NCI-H510A treated with DMSO at 0.1 percent for 48 hours (cell line): ENCODE measurements at regions not wholly inside any gene's neighbourhood (a gene's known extent, or its start where the extent isn't known, plus 50 kb on each side); places are given as distances from the start of the nearest gene placed in this dataset.

Source experiments
- DNase-seq: peaks from one replicate; lab custom pipeline; 2025; lab: John Stamatoyannopoulos, UW

GRCh38 chr20:6831461-6831860 is 64.0 kb downstream of the BMP2 start:
- DNase-seq: no peak

DNA sequence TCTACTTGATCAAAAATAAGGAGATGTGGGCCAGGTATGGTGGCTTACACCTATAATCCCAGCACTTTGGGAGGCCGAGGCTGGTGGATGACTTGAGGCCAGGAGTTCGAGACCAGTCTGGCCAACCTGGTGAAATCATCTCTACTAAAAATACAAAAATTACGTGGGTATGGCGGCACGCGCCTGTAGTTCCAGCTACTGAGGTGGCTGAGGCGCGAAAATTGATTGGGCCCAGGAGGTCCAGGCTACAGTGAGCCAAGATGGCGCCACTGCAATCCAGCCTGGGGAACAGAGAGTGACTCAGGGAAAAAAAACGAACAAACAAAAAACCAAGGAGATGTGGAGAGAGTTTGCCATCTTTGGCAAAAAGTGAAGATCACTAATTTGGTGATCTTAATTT is 65.3 kb downstream of the BMP2 start:
- DNase-seq: no peak

- no peak for DNase-seq
These were observed 68.1 kb downstream of the BMP2 start for GRCh38 chr20:6835609-6836008.

DNA sequence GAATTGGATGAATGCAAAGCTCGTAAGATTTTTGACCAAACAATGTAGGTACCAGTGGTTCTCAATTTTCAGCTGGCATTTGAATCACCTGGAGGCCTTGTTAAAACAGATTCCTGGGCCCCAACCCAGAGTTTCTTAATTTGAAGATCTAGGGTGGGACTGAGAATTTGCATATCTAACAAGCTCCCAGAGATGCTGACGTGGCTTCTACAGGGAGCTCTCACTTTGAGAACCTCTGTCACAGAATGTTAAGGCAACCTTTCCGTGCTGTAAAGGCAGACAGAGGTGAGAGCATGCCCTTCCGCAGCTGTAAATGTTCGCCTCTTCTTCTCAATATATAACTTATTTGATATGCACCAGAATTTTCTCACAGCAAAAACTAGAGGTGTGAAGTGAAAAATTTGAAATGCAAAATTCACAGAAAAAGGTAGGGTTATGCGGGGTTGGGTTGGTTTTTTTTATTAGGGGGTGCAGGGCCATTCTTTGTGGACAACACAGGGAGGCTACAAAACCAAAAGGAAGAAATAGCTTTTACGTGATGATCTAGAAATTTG is 69.4 kb downstream of the BMP2 start:
- DNase-seq: no peak

GRCh38 chr20:6837730-6838129 is 70.2 kb downstream of the BMP2 start:
- DNase-seq: no peak

DNA sequence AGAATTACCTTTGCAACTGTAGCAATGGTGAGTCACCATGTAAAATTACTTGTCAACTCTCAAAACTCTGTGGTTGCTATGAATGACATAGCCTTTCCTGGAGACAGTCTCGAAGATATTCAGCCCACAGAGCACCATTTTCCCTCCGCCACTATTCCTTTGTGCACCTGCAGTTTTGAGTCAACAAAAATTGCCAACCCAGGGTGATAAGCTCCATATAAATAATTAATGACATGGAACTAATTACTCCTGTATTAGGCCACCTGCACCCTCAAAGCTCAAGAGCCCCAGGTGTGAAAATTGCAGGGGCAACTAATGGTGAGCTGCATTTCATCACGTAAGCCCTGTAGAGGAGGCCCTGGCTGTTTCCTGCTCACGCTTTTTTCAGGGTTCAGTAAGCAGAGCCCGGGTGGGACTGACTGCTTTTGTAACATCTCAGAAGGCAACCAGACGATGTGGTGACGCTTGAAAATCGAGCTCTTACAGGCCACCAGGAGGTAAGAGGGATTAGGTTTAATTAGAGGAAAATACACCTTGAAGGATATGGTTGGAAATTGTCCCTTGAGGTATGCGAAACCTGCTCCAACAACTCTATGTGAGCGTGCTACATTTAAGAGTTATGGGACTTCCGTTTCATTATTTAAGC is 70.8 kb downstream of the BMP2 start:
- DNase-seq: peak; percentile 36

GRCh38 chr20:6841128-6841527 is 73.6 kb downstream of the BMP2 start:
- no peak for DNase-seq

GRCh38 chr20:6845141-6845540 is 77.7 kb downstream of the BMP2 start:
- no peak for DNase-seq

GRCh38 chr20:6848041-6848440 is 80.6 kb downstream of the BMP2 start:
- DNase-seq: no peak

DNA sequence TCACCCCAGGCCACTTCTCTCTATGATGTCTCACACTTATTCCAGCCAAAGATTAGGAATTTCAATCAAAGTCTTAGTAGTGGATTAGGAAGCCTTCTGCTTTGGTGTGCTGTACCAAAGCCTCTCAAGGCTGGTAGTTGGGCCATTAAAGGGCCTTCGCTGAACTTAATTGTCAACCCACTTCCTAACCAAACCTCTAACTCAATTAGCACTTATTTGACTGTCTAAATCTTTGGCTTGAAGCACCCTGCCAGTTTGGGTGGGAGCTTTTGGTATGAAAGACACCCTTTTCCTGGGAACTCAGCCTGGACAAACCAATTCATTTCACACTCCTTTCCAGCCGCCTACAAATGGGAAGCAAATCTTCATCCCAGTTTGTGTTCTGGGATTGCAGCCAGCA is 81.5 kb downstream of the BMP2 start:
- DNase-seq: no peak

GRCh38 chr20:6851136-6851535 is 83.7 kb downstream of the BMP2 start:
- no peak for DNase-seq

GRCh38 chr20:6852478-6852877 is 85.0 kb downstream of the BMP2 start:
- DNase-seq: no peak

- no peak for DNase-seq
These were observed 87.6 kb downstream of the BMP2 start for GRCh38 chr20:6855104-6855503.

GRCh38 chr20:6855796-6856195 is 88.3 kb downstream of the BMP2 start:
- no peak for DNase-seq

- no peak for DNase-seq
These were observed 90.4 kb downstream of the BMP2 start for GRCh38 chr20:6857927-6858326.

DNA sequence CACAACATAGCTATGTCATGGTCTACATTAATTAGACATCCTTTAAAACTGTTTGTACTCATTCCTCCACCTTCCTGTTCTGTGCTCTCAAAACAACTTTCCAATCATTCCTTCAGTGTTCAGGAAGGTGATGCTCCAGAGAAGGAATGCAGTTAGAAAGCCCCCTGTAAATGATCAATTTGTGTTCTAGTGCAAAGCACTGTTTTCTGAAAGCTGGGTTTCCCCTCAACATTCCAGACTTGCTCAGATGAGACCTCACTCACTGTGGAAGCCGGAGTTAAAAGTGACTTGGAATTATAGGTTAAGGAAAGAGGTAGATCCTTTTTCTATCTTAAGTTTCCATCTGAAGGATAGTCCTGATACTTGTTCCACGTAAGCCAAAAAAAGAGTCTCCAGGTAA is 95.9 kb downstream of the BMP2 start:
- DNase-seq: no peak

DNA sequence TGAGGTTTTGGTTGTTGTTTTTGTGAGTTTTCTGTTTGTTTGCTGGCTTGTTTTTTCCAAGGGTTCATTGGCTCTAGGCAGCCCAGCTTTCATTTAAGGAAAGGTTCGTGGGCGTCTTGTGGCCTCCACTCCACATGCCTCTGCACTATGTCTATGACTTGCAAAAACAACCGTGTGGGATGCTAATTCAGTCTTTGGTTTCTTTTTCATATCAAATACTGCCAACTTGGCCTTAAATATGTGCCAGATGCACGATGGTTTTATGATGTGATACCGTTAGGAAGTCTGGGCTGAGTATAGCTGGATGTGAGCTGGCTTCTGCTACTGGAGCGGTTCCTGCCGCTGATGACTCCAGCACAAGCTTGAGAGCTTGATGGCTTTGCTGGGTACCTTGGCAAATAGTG is 96.3 kb downstream of the BMP2 start:
- DNase-seq: no peak

DNA sequence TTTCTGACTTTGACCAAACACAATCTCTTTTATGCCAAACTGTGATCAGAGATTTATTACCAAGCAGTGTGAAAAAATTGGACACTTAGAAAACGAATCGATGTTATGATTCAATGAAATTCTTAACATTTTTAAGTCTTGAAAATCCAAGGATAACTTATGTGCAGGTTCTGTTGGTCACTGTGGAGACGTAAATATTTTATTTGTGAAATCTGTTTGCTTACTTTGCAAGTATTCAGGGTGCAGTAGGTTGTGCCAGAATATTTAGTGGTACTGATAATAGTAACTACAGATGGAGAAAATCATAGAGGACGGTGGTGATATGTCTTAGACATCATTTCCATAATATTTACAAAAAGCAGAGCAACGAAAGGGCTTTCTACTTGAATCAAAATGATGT is 97.3 kb downstream of the BMP2 start:
- no peak for DNase-seq

GRCh38 chr20:6866741-6867140 is 99.3 kb downstream of the BMP2 start:
- DNase-seq: no peak

DNA sequence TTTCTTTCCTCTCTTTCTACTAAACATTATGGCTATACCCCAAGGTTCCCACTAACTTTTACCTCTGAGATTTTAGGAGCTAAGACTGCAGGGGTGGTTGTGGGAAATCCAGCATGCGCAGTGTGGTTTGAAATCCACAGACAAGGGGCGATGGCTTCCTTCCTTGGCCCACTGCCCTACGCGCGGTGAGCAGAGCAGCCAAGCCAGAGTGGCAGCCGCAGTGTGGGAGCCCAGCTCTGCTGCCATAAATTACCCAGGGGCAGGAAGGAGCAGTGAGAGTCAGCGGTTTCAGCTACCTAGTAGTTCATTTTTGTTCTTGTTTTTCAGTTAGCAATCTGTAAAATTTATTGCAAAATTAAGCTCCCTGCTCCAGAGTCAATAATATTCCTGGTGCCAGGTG is 101.4 kb downstream of the BMP2 start:
- DNase-seq: no peak

DNA sequence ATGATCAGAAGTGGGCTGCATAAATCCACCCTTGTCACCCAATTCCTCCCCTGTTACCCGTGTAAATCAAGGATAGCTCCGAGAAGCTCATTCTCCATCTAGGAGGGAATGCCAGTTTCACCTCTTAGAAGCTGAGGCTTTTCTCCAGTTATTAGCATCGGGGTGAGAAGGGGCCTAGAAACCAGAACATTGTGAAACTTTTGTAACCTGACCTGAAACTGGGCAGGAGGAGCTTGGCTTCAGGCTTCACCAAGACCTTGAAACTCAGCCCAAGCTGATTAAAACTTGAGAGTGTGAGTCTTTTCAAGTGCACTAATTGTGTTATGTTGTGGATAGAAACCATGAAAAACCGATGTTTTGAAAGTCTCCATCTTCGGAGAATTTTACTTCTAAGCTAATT is 103.1 kb downstream of the BMP2 start:
- no peak for DNase-seq

GRCh38 chr20:6877633-6878032 is 110.1 kb downstream of the BMP2 start:
- DNase-seq: peak; percentile 14

DNA sequence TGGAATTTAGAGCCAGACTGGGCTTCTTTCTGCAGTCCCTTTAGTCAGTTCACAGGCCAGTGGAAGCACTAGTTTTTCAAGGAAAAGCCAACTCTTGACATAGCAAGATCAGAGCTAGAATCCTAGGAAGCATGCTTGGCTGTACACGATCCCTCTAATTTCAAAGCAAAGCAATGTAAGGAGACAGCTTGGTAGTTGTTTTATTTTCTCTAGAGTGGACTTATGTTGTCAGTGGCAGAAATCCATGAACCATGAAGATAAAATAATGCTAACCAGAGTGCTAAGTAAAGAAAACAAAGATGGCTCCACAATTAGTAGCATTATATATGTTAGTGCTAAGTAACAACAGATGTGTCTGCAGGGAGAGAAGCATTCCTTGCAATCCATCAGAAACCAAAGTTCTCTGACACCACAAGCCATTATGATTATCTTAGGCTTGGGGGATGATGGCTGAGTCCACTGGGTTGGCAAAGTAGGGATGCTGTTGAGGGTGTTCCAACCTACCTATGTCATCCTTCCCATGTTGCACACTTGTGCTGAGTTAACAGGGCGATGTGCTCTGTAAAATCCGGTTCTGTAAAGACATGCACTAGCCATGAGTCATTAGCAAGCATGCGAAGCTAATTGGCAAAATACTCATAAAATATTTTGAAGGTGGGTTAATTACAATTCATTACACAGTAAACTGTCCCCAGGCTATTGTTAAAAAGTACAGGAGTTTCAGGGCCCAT is 115.2 kb downstream of the BMP2 start:
- DNase-seq: no peak

- DNase-seq: no peak
These were observed 116.6 kb downstream of the BMP2 start for GRCh38 chr20:6884114-6884513.
